Stomach (tissue), 8 donors: ENCODE measurements at regions not wholly inside any gene's neighbourhood (a gene's known extent, or its start where the extent isn't known, plus 50 kb on each side); places are given as distances from the start of the nearest gene placed in this dataset.

Source experiments
- DNase-seq, 2 donors: peaks; one replicate each; pipeline versions ENCODE4 v3.0.0 to v3.0.0-alpha.2; 2013 to 2019
- H3K27ac ChIP-seq, 5 donors: fragments of 200-600 bp in 4 of 5; sonication (generic) in 4 of 5; one replicate each; pipeline ENCODE4 v1.5.1; 2013 to 2019; ENCODE audit warnings: mild to moderate bottlenecking in 1 of 5, moderate library complexity in 1 of 5
- H3K27me3 ChIP-seq, 3 donors: fragments of 200-600 bp; sonication (generic); one replicate each; pipeline ENCODE4 v1.5.1; 2017 to 2019; ENCODE audit warnings: mixed run types in 1 of 3
- H3K36me3 ChIP-seq, 4 donors: fragments of 200-600 bp; sonication (generic); 1 replicate in 3 of 4; 2 replicates in 1 of 4; pipeline ENCODE4 v1.5.1; 2016 to 2019
- H3K4me1 ChIP-seq, 4 donors: fragments of 200-600 bp; sonication (generic); one replicate each; pipeline ENCODE4 v1.5.1; 2016 to 2019
- H3K4me3 ChIP-seq, 4 donors: fragments of 200-600 bp; sonication (generic) in 3 of 4; one replicate each; pipeline ENCODE4 v1.5.1; 2016 to 2019; ENCODE audit warnings: mild to moderate bottlenecking in 1 of 4
- H3K9me3 ChIP-seq, 4 donors: fragments of 200-600 bp; sonication (generic); one replicate each; pipeline ENCODE4 v1.5.1; 2016 to 2019
- CTCF ChIP-seq, 7 experiments: fragments of 450-650 bp in 4 of 7; fragments of 200-600 bp in 3 of 7; sonication (generic) in 3 of 7; IDR thresholded peaks; one replicate each; pipeline ENCODE4 v1.5.1; 2016 to 2019; ENCODE audit warnings: antibody characterized with exemption in 7 of 7, control low read depth in 2 of 7, mild to moderate bottlenecking in 1 of 7
- EP300 ChIP-seq: sonication (generic); formaldehyde crosslinking; IDR thresholded peaks from one replicate; pipeline ENCODE4 v1.6.1; 2017; ENCODE audit warnings: antibody characterized with exemption
- POLR2A ChIP-seq, 4 donors: fragments of 450-650 bp; IDR thresholded peaks; one replicate each; pipeline ENCODE4 v1.6.1; 2016; ENCODE audit warnings: antibody characterized with exemption in 4 of 4, control low read depth in 2 of 4, mild to moderate bottlenecking in 1 of 4, moderate library complexity in 1 of 4
- POLR2AphosphoS5 ChIP-seq, 3 donors: sonication (generic); formaldehyde crosslinking; IDR thresholded peaks; one replicate each; pipeline ENCODE4 v1.6.1; 2016; ENCODE audit warnings: antibody characterized with exemption in 3 of 3
- WGBS, 5 donors: extraction: QIAGEN DNeasy Blood & Tissue Kit in 3 of 5; methylation state at CpG; one replicate each; pipeline versions ENCODE4 v1.1.5 to v1.1.7; 2013 to 2018; 5-methylcytosine and 5-hydroxymethylcytosine counted together
- intact Hi-C: fragments of 100-400 bp; cut with DNase I; formaldehyde crosslinking; loops from one replicate; pipeline ENCODE4 v1.15.1; 2023; ENCODE audit warnings: low total_unique reads
- donor health status: healthy with polysubstance abuse.
- donor health status: Bipolar disorder and iron deficiency.
- donor health status: healthy.

DNA sequence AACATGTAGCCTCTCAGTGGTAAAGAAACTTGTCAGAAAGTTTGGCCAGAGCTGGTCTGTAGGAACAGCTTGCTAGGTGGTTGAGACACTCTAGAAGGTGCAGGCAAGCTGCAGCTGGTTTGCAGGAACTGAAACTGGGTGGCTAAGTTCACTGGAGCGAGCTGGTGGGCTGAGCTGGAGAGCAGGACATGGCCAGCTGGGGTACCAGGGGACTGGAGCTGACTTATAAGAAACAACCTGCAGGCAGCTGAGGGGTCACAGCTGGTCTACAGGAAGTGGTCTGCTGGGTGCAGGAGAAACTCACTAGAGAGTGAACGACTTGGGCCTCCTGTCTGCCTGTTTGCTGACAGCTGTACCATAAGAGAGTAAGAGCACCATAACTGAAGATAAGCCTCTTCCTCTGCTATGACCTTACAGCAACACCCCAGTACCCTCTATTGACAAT, 157.1 kb upstream of the LNX1 start:
- Histone ChIP-seq H3K27me3 (no peaks in the 10 kb centered on the region), H3K36me3 (no peaks in the 10 kb centered on the region), H3K4me1 (no peaks in the 10 kb centered on the region), H3K9me3 (no peaks in the 10 kb centered on the region), H3K4me3 (no peak overlapping the region), H3K27ac (no peak overlapping the region)
- peak in 1 of 2 donors; percentile 47 for DNase-seq
- 62 to 76% (median 74%) methylated on average over 2 of the region's 2 CpGs for WGBS, 5 donors
- no peak for TF ChIP-seq POLR2AphosphoS5 (IDR thresholded peaks at IDR 0.05)
- no peak for TF ChIP-seq POLR2A (IDR thresholded peaks at IDR 0.05)
- TF ChIP-seq EP300 = no peak
- TF ChIP-seq CTCF (IDR thresholded peaks at IDR 0.05) = no peak
- intact Hi-C loops = no loop called here

DNA sequence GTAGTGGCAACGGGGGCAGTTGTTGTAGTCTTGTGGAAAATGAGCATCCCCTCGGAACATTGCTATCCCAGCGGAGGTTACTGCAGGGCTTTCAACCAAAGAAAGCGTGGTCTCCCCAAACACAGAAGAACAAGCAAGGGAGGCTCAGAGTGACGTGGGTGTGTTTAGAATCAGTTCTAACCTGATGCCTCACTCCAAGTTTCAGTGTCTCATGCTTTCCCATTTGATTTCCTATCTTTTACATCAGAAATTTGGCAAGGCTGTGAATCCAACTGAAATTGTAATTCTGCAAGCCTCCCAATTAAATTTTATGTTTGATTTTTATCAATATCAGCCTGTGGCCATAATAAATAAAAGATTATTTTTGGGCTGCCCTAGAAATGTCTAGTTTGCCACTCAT, 156.1 kb upstream of the LNX1 start:
- 83 to 92% (median 88%) methylated on average over 5 of the region's 5 CpGs for WGBS, 5 donors
- DNase-seq = no peak
- Histone ChIP-seq H3K27me3 (no peaks in the 10 kb centered on the region), H3K36me3 (no peaks in the 10 kb centered on the region), H3K4me1 (no peaks in the 10 kb centered on the region), H3K27ac (no peak overlapping the region), H3K4me3 (no peak overlapping the region), H3K9me3 (no peaks in the 10 kb centered on the region)
- intact Hi-C loops = no loop called here
- TF ChIP-seq EP300 (no peak), POLR2AphosphoS5 (IDR thresholded peaks at IDR 0.05) (no peak), CTCF (IDR thresholded peaks at IDR 0.05) (no peak), POLR2A (IDR thresholded peaks at IDR 0.05) (no peak)

DNA sequence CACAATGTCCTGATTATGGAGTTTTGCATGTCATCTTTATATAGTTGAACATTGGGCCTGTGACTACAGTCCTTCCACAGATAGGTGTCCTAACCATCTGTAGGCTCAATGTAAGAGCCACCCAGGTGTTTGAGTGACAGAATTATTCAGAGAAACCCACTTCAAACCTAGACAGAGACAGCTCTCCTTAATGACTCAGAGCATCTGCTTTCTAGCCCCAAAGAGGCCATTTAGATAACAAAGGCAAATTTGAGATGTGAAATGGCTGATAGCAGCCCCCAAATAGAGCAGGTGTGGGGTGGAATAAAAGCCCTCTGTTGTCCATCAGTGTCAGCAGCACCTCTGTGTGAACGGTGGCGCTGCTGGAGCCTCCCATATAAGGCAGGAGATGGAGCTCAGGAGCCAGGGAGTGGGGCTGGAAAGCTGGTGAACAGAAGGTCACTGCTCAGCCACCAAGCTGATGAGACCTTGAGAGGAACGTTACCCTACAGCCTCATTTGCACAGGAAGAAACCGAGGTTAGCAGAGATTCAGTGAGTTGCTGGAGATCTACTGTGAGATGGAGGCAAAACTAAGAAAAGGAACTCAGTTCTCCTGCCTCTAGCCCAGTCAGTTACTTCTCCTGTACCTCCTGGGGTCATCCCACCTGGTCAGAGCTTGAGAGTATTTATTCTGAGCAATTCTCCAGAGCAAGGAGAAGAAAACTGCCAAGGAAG, 153.3 kb upstream of the LNX1 start:
- WGBS, 5 donors = 39 to 56% (median 49%) methylated on average over 4 of the region's 4 CpGs
- intact Hi-C loops = no loop called here
- Histone ChIP-seq H3K4me3 (no peak overlapping the region), H3K36me3 (no peaks in the 10 kb centered on the region), H3K27ac (no peak overlapping the region), H3K27me3 (no peaks in the 10 kb centered on the region), H3K4me1 (no peaks in the 10 kb centered on the region), H3K9me3 (no peaks in the 10 kb centered on the region)
- no peak for DNase-seq
- TF ChIP-seq POLR2AphosphoS5 (IDR thresholded peaks at IDR 0.05) (no peak), POLR2A (IDR thresholded peaks at IDR 0.05) (no peak), CTCF (IDR thresholded peaks at IDR 0.05) (no peak), EP300 (no peak)

DNA sequence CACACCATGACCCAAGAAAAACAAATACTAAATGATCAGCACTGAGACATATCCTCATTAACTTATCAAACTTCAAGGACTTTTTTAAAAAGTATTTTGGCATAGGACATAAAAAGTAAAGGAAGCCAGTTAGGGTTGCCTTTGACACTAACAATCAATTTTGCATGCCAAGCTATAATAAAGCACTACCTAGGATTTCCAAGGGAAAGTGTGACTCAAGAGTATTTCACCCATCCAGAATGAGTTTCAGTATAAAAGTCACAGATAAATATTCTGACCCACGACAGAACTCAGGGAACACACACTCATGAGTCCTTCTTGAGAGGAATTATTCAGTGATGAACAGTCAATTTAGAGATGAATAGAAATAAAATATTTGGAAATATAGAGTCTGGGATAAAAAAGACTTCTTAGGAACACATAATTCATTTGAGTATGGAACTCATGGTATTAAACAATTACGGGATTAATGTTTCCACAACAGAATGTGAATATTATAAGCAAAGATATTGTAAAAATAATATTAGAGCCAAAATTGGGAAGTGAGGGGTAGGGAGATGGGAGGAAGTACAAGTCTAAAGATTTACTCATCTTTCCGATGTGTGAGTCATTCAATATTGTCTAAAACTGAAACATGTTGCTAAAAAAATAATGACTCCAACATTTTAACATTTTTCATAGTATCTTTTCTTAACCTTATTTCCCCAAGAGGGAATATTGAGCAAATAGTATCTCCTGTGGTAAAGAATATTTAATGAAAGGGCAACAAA, 143.5 kb upstream of the LNX1 start:
- H3K4me1 ChIP-seq = no peaks in the 10 kb centered on the region
- WGBS, 5 donors = 53 to 65% (median 61%) methylated on average over 3 of the region's 3 CpGs
- TF ChIP-seq POLR2AphosphoS5 (IDR thresholded peaks at IDR 0.05) = no peak
- no peak for TF ChIP-seq POLR2A (IDR thresholded peaks at IDR 0.05)
- TF ChIP-seq EP300 = no peak
- TF ChIP-seq CTCF (IDR thresholded peaks at IDR 0.05) = no peak
- H3K27me3 ChIP-seq = no peaks in the 10 kb centered on the region
- no peak overlapping the region for H3K4me3 ChIP-seq
- no peak for DNase-seq
- intact Hi-C loops = no loop called here
- peak overlapping the region in 1 of 5 donors; percentile 50 for H3K27ac ChIP-seq
- H3K9me3 ChIP-seq = no peaks in the 10 kb centered on the region
- no peaks in the 10 kb centered on the region for H3K36me3 ChIP-seq
